Loucy (cell line): ENCODE measurements at regions not wholly inside any gene's neighbourhood (a gene's known extent, or its start where the extent isn't known, plus 50 kb on each side); places are given as distances from the start of the nearest gene placed in this dataset.
"Not testable (repeated sequence)": the region's sequence is repeated elsewhere in the genome, so short reads cannot be mapped to it uniquely, and the experiment has no call there.

Experiments
- H2AFZ ChIP-seq: fragments of 200-600 bp; sonication (generic); 2 replicates; pipeline ENCODE4 v1.6.0; 2016; ENCODE audit warnings: antibody characterized with exemption, mild to moderate bottlenecking, low read length, moderate library complexity
- H3F3A ChIP-seq: fragments of 200-600 bp; 2 replicates; pipeline ENCODE4 v1.6.0; 2016; ENCODE audit warnings: antibody characterized with exemption, low read depth, mild to moderate bottlenecking
- H3K27me3 ChIP-seq: fragments of 200-600 bp; sonication (generic); 2 replicates; pipeline ENCODE4 v1.6.1; 2014; ENCODE audit warnings: low read length, mild to moderate bottlenecking; ENCODE audit not compliant: insufficient read depth, poor library complexity, severe bottlenecking
- H3K36me3 ChIP-seq: fragments of 200-600 bp; sonication (generic); 2 replicates; pipeline ENCODE4 v1.6.1; 2016; ENCODE audit warnings: low read length; ENCODE audit not compliant: insufficient read depth
- H3K4me1 ChIP-seq: fragments of 200-600 bp; sonication (generic); 2 replicates; pipeline ENCODE4 v1.5.1; 2014; ENCODE audit warnings: low read length, mild to moderate bottlenecking; ENCODE audit not compliant: insufficient read depth, poor library complexity, severe bottlenecking
- H3K4me2 ChIP-seq: fragments of 200-600 bp; sonication (generic); 2 replicates; pipeline ENCODE4 v1.6.0; 2014; ENCODE audit warnings: antibody characterized with exemption, low read length, low read depth, mild to moderate bottlenecking; ENCODE audit not compliant: poor library complexity, severe bottlenecking
- H3K4me3 ChIP-seq: fragments of 200-600 bp; sonication (generic); 2 replicates; pipeline ENCODE4 v1.5.1; 2014; ENCODE audit warnings: low read length, mild to moderate bottlenecking, mixed read lengths; ENCODE audit not compliant: poor library complexity, severe bottlenecking
- H3K79me2 ChIP-seq: fragments of 200-600 bp; sonication (generic); 2 replicates; pipeline ENCODE4 v1.6.1; 2014; ENCODE audit warnings: low read length; ENCODE audit not compliant: insufficient read depth
- H3K9ac ChIP-seq: fragments of 200-600 bp; sonication (generic); 2 replicates; pipeline ENCODE4 v1.6.0; 2014; ENCODE audit warnings: mild to moderate bottlenecking, low read depth, low read length, moderate library complexity; ENCODE audit not compliant: poor library complexity, severe bottlenecking
- H3K9me2 ChIP-seq: fragments of 200-600 bp; sonication (generic); replicated peaks from 2 replicates; pipeline ENCODE4 v1.6.1; 2016; ENCODE audit warnings: low read depth, low read length, mixed read lengths
- H3K9me3 ChIP-seq: fragments of 200-600 bp; sonication (generic); 2 replicates; pipeline ENCODE4 v1.6.1; 2014; ENCODE audit warnings: mild to moderate bottlenecking, antibody characterized with exemption, low read length, low read depth; ENCODE audit not compliant: insufficient read depth
- H4K20me1 ChIP-seq: fragments of 200-600 bp; sonication (generic); 2 replicates; pipeline ENCODE4 v1.6.0; 2014; ENCODE audit warnings: antibody characterized with exemption, low read length, mild to moderate bottlenecking; ENCODE audit not compliant: insufficient read depth, poor library complexity, severe bottlenecking
- CTCF ChIP-seq: fragments of 200-600 bp; sonication (generic); conservative IDR thresholded peaks from 2 replicates; pipeline ENCODE4 v1.5.1; 2014; ENCODE audit warnings: mild to moderate bottlenecking, antibody characterized with exemption, low read length
- EZH2phosphoT487 ChIP-seq: fragments of 200-600 bp; IDR thresholded peaks from 2 replicates; pipeline ENCODE4 v1.6.1; 2018; ENCODE audit warnings: antibody characterized with exemption, mild to moderate bottlenecking, moderate library complexity, borderline replicate concordance

GRCh38 chr11:90587896-90588295 is 365.0 kb upstream of the CHORDC1 start:
- H3K27me3 ChIP-seq = no peaks in the 10 kb centered on the region
- no peak overlapping the region for H3K4me2 ChIP-seq
- H3K9me2 ChIP-seq = no peaks in the 10 kb centered on the region
- H3K36me3 ChIP-seq = no peaks in the 10 kb centered on the region
- H3F3A ChIP-seq = no peaks in the 10 kb centered on the region
- H3K4me3 ChIP-seq = no peak overlapping the region
- no peaks in the 10 kb centered on the region for H4K20me1 ChIP-seq
- TF ChIP-seq CTCF (no peak), EZH2phosphoT487 (no peak)
- no peaks in the 10 kb centered on the region for H3K4me1 ChIP-seq
- H3K9ac ChIP-seq = no peak overlapping the region
- no peaks in the 10 kb centered on the region for H3K9me3 ChIP-seq
- H2AFZ ChIP-seq = no peak overlapping the region
- no peaks in the 10 kb centered on the region for H3K79me2 ChIP-seq

GRCh38 chr11:90585491-90585890 is 362.6 kb upstream of the CHORDC1 start:
- Histone ChIP-seq H3K4me2 (no peak overlapping the region), H3K4me3 (no peak overlapping the region), H3K27me3 (no peaks in the 10 kb centered on the region), H3F3A (no peaks in the 10 kb centered on the region), H4K20me1 (no peaks in the 10 kb centered on the region), H3K79me2 (no peaks in the 10 kb centered on the region), H3K9me3 (no peaks in the 10 kb centered on the region), H3K4me1 (no peaks in the 10 kb centered on the region), H3K9ac (no peak overlapping the region), H3K9me2 (no peaks in the 10 kb centered on the region), H3K36me3 (no peaks in the 10 kb centered on the region), H2AFZ (no peak overlapping the region)
- TF ChIP-seq EZH2phosphoT487 = no peak
- TF ChIP-seq CTCF = no peak

- H3K36me3 ChIP-seq, H3K27me3 ChIP-seq, H3F3A ChIP-seq, H3K9me2 ChIP-seq, H3K9me3 ChIP-seq, H3K4me2 ChIP-seq, H3K79me2 ChIP-seq, H3K4me3 ChIP-seq, H2AFZ ChIP-seq, H3K4me1 ChIP-seq, H3K9ac ChIP-seq, H4K20me1 ChIP-seq: not testable (repeated sequence)
Measured at GRCh38 chr11:90582999-90583398, 360.1 kb upstream of the CHORDC1 start.

- no peak overlapping the region for H3K4me3 ChIP-seq
- H3K9me3 ChIP-seq = no peaks in the 10 kb centered on the region
- H3K79me2 ChIP-seq = no peaks in the 10 kb centered on the region
- H3K9ac ChIP-seq = no peak overlapping the region
- H3K4me2 ChIP-seq = no peak overlapping the region
- H3K4me1 ChIP-seq = no peaks in the 10 kb centered on the region
- H3F3A ChIP-seq = no peaks in the 10 kb centered on the region
- no peaks in the 10 kb centered on the region for H3K27me3 ChIP-seq
- no peak overlapping the region for H2AFZ ChIP-seq
- TF ChIP-seq EZH2phosphoT487 (no peak), CTCF (no peak)
- H3K36me3 ChIP-seq = no peaks in the 10 kb centered on the region
- H3K9me2 ChIP-seq = no peaks in the 10 kb centered on the region
- H4K20me1 ChIP-seq = no peaks in the 10 kb centered on the region
Measured at GRCh38 chr11:90564531-90564930, 341.7 kb upstream of the CHORDC1 start.
